PC-3 (cell line): ENCODE measurements at regions not wholly inside any gene's neighbourhood (a gene's known extent, or its start where the extent isn't known, plus 50 kb on each side); places are given as distances from the start of the nearest gene placed in this dataset.

Experiments used
- EZH2 ChIP-seq: fragments of 300-600 bp; sonication (generic); IDR thresholded peaks from one replicate; pipeline ENCODE4 v1.6.1; 2017; ENCODE audit warnings: antibody characterized with exemption, mild to moderate bottlenecking, low read length; ENCODE audit not compliant: unreplicated experiment
- EZH2phosphoT487 ChIP-seq: fragments of 300-600 bp; sonication (generic); IDR thresholded peaks from 2 replicates; pipeline ENCODE4 v1.6.1; 2018; ENCODE audit warnings: mild to moderate bottlenecking, antibody characterized with exemption, low read length, borderline replicate concordance
- TF ChIP-seq, protein P1 (sequence below): fragments of 300-600 bp; sonication (generic); conservative IDR thresholded peaks from 2 replicates; pipeline ENCODE4 v1.5.1; 2017; ENCODE audit warnings: antibody characterized with exemption, low read depth, mild to moderate bottlenecking, low read length

DNA sequence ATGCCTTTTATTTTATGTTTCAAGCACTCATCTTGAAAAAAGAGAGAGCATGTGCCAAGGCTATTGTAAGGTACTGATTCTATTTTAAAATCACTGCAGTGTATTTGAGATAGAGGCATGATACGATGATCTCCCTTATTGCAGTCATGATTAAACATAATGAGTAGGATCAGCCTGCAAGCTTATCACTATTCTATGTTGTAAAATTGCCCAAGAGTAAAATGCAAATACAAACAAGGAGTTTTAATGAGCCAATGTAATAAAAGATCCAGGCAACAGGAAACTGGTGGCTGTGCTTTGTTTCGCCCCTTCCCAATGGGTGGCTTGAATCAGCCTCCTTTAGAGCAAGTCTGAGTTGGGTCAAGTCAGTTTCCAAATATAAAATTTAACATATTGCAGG is 116.4 kb upstream of the RBMS1 start:
- TF ChIP-seq, protein P1, sequence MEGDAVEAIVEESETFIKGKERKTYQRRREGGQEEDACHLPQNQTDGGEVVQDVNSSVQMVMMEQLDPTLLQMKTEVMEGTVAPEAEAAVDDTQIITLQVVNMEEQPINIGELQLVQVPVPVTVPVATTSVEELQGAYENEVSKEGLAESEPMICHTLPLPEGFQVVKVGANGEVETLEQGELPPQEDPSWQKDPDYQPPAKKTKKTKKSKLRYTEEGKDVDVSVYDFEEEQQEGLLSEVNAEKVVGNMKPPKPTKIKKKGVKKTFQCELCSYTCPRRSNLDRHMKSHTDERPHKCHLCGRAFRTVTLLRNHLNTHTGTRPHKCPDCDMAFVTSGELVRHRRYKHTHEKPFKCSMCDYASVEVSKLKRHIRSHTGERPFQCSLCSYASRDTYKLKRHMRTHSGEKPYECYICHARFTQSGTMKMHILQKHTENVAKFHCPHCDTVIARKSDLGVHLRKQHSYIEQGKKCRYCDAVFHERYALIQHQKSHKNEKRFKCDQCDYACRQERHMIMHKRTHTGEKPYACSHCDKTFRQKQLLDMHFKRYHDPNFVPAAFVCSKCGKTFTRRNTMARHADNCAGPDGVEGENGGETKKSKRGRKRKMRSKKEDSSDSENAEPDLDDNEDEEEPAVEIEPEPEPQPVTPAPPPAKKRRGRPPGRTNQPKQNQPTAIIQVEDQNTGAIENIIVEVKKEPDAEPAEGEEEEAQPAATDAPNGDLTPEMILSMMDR, result no peak
- TF ChIP-seq EZH2, result no peak
- no peak for TF ChIP-seq EZH2phosphoT487
